Breast epithelium (tissue), 4 donors: ENCODE measurements at regions not wholly inside any gene's neighbourhood (a gene's known extent, or its start where the extent isn't known, plus 50 kb on each side); places are given as distances from the start of the nearest gene placed in this dataset.
"Not testable (repeated sequence)": the region's sequence is repeated elsewhere in the genome, so short reads cannot be mapped to it uniquely, and the experiment has no call there.

Source experiments
- DNase-seq, 2 donors: peaks; one replicate each; pipeline ENCODE4 v3.0.0-alpha.2; 2019; ENCODE audit warnings: low spot score in 2 of 2
- H3K27ac ChIP-seq, 2 donors: fragments of 200-600 bp; sonication (generic) in 1 of 2; one replicate each; pipeline ENCODE4 v1.5.1; 2016 to 2019; ENCODE audit warnings: mild to moderate bottlenecking in 1 of 2
- H3K27me3 ChIP-seq, 2 donors: fragments of 200-600 bp; sonication (generic) in 1 of 2; one replicate each; pipeline versions ENCODE4 v1.5.1 to v1.6.0; 2017 to 2019; ENCODE audit warnings: control low read depth in 1 of 2, mild to moderate bottlenecking in 1 of 2
- H3K36me3 ChIP-seq: fragments of 200-600 bp; one replicate; pipeline ENCODE4 v1.5.1; 2019
- H3K4me1 ChIP-seq, 2 donors: fragments of 200-600 bp; sonication (generic); one replicate each; pipeline ENCODE4 v1.5.1; 2016 to 2019; ENCODE audit warnings: control low read depth in 1 of 2
- H3K4me3 ChIP-seq, 3 donors: fragments of 200-600 bp; sonication (generic); 1 replicate in 2 of 3; 2 replicates in 1 of 3; pipeline ENCODE4 v1.5.1; 2016 to 2019; ENCODE audit warnings: mild to moderate bottlenecking in 3 of 3, moderate library complexity in 2 of 3
- H3K9me3 ChIP-seq, 2 donors: fragments of 200-600 bp; sonication (generic) in 1 of 2; one replicate each; pipeline ENCODE4 v1.5.1; 2016 to 2019; ENCODE audit warnings: control low read depth in 1 of 2
- POLR2A ChIP-seq: fragments of 450-650 bp; IDR thresholded peaks from one replicate; pipeline ENCODE4 v1.6.1; 2016; ENCODE audit warnings: antibody characterized with exemption, mild to moderate bottlenecking, moderate library complexity
- POLR2AphosphoS5 ChIP-seq, 3 donors: sonication (generic); formaldehyde crosslinking; IDR thresholded peaks; one replicate each; pipeline ENCODE4 v1.6.1; 2017; ENCODE audit warnings: antibody characterized with exemption in 3 of 3
- intact Hi-C: fragments of 100-400 bp; cut with DNase I; formaldehyde crosslinking; loops from one replicate; pipeline ENCODE4 v1.15.1; 2023; ENCODE audit warnings: low total_unique reads
- TF ChIP-seq, protein P1 (sequence below), 3 donors: fragments of 450-650 bp; IDR thresholded peaks; one replicate each; pipeline ENCODE4 v1.5.1; 2016 to 2017; ENCODE audit warnings: antibody characterized with exemption in 3 of 3, mild to moderate bottlenecking in 3 of 3, moderate library complexity in 3 of 3

DNA sequence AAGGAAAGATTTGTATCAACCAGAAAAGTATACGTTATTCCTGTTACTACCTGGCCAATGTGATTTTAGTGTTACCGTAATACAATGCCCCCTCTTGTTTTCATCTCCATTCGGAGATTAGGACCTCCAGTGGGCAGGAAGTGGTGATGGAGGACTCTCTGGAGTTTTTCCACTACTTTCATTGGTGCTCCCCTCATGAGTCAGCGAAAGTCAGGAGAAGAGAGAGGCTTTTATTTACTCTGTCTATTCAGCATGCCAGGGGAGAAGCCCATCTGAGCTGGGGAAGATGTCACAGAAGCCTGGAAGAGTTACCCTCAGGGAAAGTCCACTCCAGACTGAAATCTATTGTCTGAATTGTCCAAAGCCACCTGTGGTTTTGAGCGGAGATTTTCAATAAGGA is 88.2 kb upstream of the THUMPD2 start:
- intact Hi-C loops = no loop called here
- Histone ChIP-seq H3K36me3 (no peaks in the 10 kb centered on the region), H3K4me3 (no peak overlapping the region), H3K9me3 (no peaks in the 10 kb centered on the region), H3K27me3 (no peaks in the 10 kb centered on the region), H3K27ac (no peak overlapping the region), H3K4me1 (no peaks in the 10 kb centered on the region)
- TF ChIP-seq POLR2AphosphoS5 (IDR thresholded peaks at IDR 0.05) = no peak
- TF ChIP-seq, protein P1, sequence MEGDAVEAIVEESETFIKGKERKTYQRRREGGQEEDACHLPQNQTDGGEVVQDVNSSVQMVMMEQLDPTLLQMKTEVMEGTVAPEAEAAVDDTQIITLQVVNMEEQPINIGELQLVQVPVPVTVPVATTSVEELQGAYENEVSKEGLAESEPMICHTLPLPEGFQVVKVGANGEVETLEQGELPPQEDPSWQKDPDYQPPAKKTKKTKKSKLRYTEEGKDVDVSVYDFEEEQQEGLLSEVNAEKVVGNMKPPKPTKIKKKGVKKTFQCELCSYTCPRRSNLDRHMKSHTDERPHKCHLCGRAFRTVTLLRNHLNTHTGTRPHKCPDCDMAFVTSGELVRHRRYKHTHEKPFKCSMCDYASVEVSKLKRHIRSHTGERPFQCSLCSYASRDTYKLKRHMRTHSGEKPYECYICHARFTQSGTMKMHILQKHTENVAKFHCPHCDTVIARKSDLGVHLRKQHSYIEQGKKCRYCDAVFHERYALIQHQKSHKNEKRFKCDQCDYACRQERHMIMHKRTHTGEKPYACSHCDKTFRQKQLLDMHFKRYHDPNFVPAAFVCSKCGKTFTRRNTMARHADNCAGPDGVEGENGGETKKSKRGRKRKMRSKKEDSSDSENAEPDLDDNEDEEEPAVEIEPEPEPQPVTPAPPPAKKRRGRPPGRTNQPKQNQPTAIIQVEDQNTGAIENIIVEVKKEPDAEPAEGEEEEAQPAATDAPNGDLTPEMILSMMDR (IDR thresholded peaks at IDR 0.05) = no peak
- no peak for TF ChIP-seq POLR2A
- DNase-seq = no peak

DNA sequence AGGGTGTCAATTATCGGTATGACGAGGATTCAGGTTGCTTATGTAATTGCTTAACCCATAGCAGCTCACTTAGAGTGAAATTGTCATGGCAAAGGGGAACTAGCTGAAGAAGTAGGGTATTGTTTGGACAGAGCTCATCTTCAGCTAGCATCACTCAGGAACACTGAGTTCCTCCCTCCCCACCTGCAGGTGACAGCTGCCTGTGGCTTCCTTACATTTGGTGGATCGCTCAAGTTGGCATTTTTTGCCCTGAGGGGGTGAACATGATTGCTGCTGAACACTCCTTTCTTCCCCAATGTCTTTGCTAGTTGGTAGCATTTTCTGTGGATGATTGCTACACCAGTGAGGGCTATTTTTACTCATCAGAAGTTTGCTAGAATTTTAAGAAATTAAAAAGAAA is 86.7 kb upstream of the THUMPD2 start:
- intact Hi-C loops = no loop called here
- no peaks in the 10 kb centered on the region for H3K9me3 ChIP-seq
- H3K4me3 ChIP-seq = no peak overlapping the region
- H3K27me3 ChIP-seq = no peaks in the 10 kb centered on the region
- DNase-seq = no peak
- TF ChIP-seq, protein P1 (IDR thresholded peaks at IDR 0.05) = no peak
- TF ChIP-seq POLR2AphosphoS5 (IDR thresholded peaks at IDR 0.05) = no peak
- TF ChIP-seq POLR2A = no peak
- H3K27ac ChIP-seq = no peak overlapping the region
- H3K36me3 ChIP-seq = no peaks in the 10 kb centered on the region
- H3K4me1 ChIP-seq = no peaks in the 10 kb centered on the region

DNA sequence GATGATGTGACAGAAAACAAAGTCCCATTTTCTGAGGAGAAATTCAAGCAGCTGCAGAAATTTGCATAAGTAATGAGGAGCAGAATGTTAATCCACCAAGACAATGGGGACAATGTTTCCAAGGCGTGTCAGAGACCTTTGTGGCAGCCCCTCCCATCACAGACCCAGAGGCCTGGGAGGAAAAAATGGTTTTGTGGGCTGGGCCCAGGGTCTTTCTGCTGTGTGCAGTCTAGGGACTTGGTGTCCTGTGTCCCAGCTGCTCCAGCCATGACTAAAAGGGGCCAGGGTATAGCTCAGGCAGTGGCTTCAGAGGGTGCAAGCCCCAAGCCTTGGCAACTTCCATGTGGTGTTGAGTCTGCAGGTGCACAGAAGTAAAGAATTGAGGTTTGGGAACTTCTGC is 84.6 kb upstream of the THUMPD2 start:
- H3K27ac ChIP-seq, H3K36me3 ChIP-seq, intact Hi-C loops, H3K9me3 ChIP-seq, DNase-seq, H3K4me1 ChIP-seq, H3K27me3 ChIP-seq, H3K4me3 ChIP-seq: not testable (repeated sequence)

DNA sequence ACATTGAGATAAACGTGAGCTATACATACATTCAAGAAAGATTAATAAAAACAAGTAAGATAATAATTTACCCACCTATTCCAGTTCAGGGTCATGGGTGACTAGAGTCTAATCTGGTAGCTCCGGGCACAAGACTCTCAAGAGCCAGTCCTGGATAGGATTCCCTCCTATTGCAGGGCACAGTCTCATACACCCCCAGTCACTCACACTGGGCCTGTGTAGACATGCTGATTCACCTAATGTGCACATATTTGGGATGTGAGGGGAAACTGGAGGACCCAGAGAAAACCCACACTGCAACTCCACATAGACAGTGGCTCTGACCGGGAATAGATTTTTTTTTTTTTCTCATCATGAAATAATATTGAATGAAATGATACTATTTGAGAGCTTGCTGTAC is 81.5 kb upstream of the THUMPD2 start:
- Histone ChIP-seq H3K36me3 (no peaks in the 10 kb centered on the region), H3K9me3 (no peaks in the 10 kb centered on the region), H3K27ac (no peak overlapping the region), H3K4me1 (no peaks in the 10 kb centered on the region), H3K4me3 (no peak overlapping the region), H3K27me3 (no peaks in the 10 kb centered on the region)
- DNase-seq = no peak
- intact Hi-C loops = no loop called here
- TF ChIP-seq, protein P1 (IDR thresholded peaks at IDR 0.05) = no peak
- TF ChIP-seq POLR2AphosphoS5 (IDR thresholded peaks at IDR 0.05) = no peak
- TF ChIP-seq POLR2A = no peak

DNA sequence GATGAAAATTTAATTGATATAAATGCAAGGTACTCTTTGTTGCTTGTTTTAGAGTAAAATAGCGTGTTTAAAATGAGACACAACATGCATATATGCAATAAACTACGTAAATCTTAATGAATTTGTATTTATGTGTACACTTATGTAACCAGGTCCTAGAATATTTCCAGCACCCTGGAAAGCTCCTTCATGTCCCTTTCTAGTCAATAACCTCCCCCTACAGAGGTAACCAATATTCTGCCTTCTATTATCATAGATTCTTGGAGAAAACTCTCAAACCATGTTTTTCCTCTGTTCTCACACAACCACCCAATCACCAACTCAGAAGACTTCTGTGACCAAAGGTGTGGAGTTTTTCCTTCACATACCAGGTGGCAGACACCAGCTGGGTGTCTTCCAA is 79.6 kb upstream of the THUMPD2 start:
- H3K36me3 ChIP-seq = no peaks in the 10 kb centered on the region
- intact Hi-C loops = no loop called here
- H3K27ac ChIP-seq = no peak overlapping the region
- H3K4me1 ChIP-seq = no peaks in the 10 kb centered on the region
- DNase-seq = no peak
- TF ChIP-seq POLR2A (no peak), POLR2AphosphoS5 (IDR thresholded peaks at IDR 0.05) (no peak)
- TF ChIP-seq, protein P1 (IDR thresholded peaks at IDR 0.05) = no peak
- no peaks in the 10 kb centered on the region for H3K27me3 ChIP-seq
- no peaks in the 10 kb centered on the region for H3K9me3 ChIP-seq
- no peak overlapping the region for H3K4me3 ChIP-seq

DNA sequence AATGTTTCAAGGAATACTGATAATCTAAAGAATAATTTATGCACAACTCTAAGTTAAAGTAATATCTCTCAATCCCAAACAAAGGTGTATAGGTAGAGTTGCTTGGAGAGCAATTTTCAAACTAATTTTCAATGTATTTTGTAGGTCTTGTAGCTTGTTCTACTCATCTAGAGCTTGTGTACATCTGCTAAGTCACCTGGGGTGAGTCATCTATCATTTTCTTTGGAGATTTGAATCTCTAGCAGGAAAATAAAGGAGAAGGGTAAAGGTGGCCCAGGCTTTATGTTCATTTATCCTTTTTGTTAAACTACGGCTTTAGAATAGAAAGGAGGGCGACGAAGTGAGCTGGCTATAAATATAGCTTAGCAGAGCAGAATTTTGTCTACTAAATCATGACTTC is 76.8 kb upstream of the THUMPD2 start:
- H3K27ac ChIP-seq = no peak overlapping the region
- H3K4me1 ChIP-seq = no peaks in the 10 kb centered on the region
- H3K9me3 ChIP-seq = no peaks in the 10 kb centered on the region
- no peak for DNase-seq
- TF ChIP-seq, protein P1 (IDR thresholded peaks at IDR 0.05) = no peak
- no peak for TF ChIP-seq POLR2AphosphoS5 (IDR thresholded peaks at IDR 0.05)
- no peak for TF ChIP-seq POLR2A
- H3K27me3 ChIP-seq = no peaks in the 10 kb centered on the region
- no peak overlapping the region for H3K4me3 ChIP-seq
- intact Hi-C loops = no loop called here
- no peaks in the 10 kb centered on the region for H3K36me3 ChIP-seq
